ENCODE measurements at regions not wholly inside any gene's neighbourhood (a gene's known extent, or its start where the extent isn't known, plus 50 kb on each side); places are given as distances from the start of the nearest gene placed in this dataset.

GRCh38 chr9:20111173-20111843 lies 322.5 kb upstream of the SLC24A2 start:
- no peak for DNase-seq

- no peak for DNase-seq
These were observed 306.7 kb upstream of the SLC24A2 start for GRCh38 chr9:20095430-20096092.

DNA sequence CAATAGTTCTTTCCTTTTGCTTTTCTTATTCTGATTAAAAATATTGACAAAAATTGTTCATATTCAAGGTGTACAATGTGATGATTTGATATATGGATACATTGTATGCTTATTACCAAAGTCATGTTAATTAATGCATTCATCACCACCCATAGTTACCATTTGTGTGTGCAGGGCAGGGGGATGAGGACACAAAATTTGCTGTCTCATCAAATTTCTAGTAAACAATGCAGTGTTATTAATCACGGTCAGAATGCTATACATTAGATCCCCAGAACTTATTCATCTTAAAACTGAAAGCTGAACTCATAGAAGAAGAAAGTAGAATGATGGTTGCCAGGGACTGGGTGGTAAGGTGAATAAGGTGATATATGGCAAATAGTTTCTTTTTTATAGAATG lies 303.7 kb upstream of the SLC24A2 start:
- no peak for DNase-seq

DNA sequence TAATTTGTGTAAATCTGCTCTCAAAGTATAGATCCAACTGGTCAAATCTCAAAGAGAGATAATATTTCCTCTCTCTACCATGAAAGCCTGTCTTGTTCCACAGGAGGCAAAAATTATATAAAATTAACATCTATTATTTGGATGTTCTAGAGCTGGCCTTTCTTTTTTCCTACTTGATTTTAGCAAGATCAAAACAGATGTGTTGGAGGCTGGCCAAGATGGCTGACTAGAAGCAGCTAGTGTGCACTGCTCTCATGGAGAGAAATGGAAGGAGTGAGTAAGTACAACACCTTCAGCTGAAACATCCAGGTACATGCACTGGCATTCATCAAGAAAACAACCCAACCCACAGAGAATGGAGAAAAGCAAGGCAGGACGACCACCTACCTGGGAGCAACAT lies 298.6 kb upstream of the SLC24A2 start:
- no peak for DNase-seq

- DNase-seq, result no peak
These were observed 297.0 kb upstream of the SLC24A2 start for GRCh38 chr9:20085842-20086241.

GRCh38 chr9:20084125-20084524 lies 295.3 kb upstream of the SLC24A2 start:
- DNase-seq, result no peak

DNA sequence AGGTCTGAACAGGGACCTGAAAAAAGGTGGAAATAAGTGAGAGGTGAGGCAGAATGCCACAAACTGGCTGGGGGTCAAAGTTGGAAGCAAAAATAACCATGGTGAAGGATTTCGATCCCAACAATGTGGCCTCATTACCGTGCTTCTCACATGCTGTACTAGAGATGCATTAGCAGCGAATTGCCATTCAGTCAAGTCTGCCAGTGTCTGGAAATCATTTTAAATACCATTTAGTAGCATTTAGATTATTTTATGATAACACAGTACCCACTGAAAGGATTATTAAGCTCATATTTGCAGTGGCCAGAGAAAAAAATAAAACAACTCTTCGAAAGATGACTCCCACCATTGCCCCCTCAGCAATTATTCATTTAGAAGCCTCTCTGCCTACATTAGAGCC lies 294.6 kb upstream of the SLC24A2 start:
- no peak for DNase-seq

GRCh38 chr9:20082831-20083230 lies 294.0 kb upstream of the SLC24A2 start:
- no peak for DNase-seq

GRCh38 chr9:20082406-20082805 lies 293.6 kb upstream of the SLC24A2 start:
- no peak for DNase-seq

DNA sequence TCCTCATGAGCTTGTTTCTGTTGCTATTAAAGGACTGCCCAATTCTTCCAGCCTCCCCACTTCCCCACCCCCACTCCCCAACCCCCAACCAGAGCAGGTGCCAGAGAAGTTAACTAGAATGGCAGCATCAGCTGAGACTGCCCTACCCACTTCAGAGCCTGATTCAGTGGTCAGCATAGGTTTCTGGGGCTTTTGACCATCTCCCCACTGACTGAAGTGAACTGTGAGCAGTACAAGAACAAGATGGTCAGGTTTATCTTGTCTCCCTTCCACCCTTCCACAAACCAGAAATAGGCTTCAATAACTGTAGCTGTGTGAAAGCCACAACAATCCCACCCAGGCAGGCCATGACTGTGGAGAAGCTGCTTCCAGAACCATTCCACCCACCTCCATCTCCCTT lies 289.4 kb upstream of the SLC24A2 start:
- DNase-seq, result no peak

DNA sequence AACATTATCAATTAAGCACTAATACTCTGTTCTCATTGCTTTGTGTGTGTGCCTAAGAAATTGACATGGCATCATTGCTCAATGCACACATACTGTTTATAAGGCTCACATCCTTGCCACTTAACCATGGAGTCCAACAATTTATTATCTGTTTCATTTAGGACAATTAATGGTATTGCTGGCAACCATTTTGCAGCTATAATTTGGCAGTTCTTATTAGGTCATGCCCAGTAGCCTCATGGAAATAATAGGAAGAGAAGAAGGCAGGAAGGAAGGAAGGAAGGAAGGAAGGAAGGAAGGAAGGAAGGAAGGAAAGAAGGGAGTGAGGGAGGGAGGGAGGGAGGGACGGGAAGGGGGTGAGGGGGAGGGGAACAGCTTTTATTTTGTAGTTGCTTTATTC lies 285.5 kb upstream of the SLC24A2 start:
- no peak for DNase-seq

DNA sequence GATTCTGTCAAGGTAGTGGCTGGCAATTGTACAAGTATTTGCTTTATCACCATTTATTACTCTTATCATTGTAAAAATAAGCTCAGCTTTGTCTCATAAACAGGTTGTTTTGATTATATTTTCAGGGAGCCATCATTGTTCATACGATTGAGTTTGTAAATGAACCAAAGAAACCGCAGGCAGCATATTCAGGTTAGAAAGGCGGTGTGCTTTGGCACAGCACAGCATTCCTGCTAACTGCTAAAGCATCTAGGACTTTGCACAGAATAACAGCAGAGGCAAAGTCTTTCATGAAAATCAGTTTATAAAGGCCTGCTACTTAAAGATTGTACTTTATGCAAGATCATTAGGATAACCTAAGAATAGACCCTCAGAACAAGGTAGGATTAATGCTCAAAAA lies 281.5 kb upstream of the SLC24A2 start:
- DNase-seq, result no peak

DNA sequence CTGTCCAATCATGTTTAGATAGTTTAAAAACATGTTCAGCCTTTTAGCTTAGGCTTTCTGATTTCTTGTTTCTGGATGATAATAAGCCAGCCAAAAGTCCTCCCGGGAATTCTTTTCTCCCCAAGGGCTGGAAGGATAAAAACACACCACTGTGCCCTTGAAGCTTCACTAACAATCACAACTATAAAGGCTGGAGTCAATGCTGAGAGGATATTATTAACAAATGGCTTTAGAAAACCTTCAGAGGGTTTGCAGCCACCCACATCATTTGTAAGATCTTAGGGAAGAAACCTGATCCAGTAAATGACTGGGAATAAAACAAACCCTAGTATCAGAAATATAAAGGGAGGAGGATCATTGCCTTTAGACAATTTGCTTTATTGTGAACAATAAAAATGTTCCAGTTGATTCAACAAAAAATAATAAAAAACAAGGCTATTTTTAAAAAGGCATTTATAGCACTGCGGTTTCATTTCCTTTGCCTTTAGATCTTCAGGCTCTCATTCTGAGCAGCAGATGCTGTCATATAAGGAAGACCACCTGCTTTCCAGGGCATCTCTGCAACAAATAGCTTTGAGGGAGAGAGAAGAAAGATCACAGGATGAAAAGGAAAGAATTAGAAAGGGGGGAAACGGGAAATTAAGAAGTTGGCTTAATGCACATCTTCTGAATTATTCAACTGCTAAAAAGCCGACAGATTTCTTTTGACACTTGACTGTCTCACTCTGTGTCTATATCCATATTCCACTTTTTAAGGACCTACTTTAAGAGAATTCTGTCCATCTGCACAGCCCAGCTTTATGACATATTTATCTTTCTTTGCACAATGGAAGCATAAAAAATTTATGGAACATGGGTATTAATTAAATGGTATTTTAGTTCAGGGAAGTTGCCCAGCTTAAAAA lies 277.2 kb upstream of the SLC24A2 start:
- no peak for DNase-seq

DNA sequence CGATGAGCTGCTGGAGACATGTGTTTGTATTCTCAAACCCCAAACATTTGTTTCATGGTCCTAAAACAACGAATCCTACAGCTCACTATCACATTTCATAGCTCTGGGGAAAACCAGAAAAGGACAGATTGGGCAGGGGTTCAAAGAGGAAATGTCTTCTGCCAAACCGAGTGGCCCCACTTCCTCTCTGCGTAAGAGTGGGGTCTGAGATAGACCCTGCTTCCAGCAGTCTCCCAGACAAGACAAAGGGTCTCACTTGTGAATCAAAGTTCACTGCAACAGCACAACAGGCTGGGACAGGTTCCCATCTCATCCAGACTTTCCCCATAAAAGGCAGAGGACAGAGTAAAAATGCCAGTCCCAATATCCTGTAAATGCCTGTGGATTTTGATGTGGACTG lies 276.2 kb upstream of the SLC24A2 start:
- no peak for DNase-seq

- no peak for DNase-seq
These were observed 265.9 kb upstream of the SLC24A2 start for GRCh38 chr9:20054734-20055133.

GRCh38 chr9:20048985-20049384 lies 260.1 kb upstream of the SLC24A2 start:
- no peak for DNase-seq

DNA sequence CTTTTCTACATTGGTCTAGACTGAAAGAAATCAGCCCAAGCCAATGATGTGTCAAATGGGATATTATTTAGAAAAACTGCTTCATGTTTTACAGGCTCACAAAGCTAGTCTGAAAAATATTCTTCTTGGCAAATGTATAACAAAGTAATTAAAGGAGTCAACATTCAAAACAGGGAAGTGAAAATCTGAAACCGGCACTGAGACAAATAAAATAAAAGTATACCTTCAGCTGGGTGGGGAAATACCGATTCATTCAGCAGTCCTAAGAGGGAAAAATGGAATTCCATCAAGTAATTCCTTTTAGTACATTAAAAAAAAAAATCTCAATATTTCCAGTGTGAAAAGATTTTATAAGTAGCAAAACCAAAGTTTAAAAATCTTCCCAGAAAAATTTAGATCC lies 259.6 kb upstream of the SLC24A2 start:
- DNase-seq, result no peak

DNA sequence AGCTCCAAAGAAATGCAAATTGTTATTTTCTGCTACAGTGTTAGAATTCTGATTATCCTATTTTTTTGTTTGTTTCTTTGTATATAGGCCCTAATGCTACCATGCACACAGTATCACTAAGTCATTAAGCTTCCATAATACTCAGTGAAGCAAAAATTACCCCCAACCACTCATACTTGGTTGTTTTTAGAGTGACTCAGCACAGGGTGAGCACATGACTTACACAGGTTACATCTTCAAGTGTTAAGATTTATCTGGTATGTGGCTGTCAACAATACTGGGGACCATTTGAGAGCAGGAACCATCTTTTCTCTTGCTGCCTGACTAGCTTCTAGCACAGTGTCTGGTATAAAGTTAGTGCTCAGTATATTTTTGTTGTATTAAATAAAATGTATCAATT lies 255.8 kb upstream of the SLC24A2 start:
- DNase-seq, result no peak

DNA sequence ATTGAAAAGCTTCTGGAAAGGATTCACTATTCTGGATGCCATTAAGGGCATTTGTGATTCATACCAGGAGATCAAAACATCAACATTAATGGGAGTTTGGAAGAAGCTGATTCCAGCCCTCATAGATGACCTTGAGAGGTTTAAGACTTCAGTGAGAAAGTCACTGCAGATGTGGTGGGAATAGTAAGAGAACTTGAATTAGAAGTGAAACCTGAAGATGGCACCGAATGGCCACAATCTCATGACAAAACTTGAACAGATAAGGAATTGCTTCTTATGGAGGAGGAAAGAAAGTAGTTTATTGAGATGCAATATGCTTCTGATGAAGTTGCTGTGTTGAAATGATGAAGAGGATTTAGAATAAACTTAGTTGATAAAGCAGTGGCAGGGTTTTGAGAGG lies 254.6 kb upstream of the SLC24A2 start:
- no peak for DNase-seq

DNA sequence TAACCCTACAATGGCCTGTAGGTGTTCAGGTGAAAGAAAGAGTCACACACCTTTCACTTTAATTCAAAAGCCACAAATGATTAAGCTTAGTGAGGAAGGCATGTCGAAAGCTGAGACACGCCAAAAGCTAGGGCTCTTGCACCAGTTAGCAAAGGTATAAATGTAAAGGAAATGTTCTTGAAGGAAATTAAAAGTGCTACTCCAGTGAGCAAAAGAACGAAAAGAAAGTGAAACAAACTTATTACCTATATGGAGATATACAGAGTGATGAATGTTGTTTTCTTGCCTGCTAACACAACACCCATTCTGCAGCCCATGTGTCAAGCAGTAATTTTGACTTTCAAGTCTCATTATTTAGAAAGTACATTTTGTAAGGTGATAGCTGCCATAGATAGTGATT lies 254.2 kb upstream of the SLC24A2 start:
- DNase-seq, result no peak

DNA sequence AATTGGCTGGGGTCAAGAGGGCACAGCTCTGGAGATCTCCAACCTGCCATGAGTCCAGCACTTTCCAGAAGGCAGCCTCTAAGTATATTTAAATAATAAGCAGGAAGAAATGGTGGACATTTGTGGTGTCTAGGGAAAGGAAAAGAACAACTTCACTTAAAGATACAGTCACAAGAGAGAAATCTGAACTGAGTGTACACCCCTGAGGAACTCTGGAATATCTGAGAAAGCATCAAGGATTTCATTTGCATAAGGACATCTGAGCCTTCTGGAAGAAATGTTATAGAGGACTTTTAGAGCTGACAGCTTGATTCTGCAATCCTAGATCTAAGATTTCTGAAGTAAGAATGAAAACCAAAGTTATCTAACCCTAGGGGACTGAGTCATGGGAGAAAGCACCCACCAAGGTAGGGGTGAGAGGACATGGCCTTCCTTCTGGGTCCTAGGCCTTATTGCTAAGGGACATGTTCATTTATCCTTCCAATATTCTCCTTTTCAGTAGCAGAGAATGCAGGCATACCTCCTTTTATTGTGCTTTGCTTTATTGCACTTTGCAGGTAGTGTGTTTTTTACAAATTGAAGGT lies 253.4 kb upstream of the SLC24A2 start:
- DNase-seq, result no peak

- DNase-seq, result no peak
These were observed 252.9 kb upstream of the SLC24A2 start for GRCh38 chr9:20041697-20042081.

- DNase-seq, result no peak
These were observed 252.3 kb upstream of the SLC24A2 start for GRCh38 chr9:20040991-20041696.

Measured in NCI-H2029 treated with DMSO at 0.1 percent for 48 hours (cell line).